Activated naive CD4-positive, alpha-beta T cell treated with anti-CD3 and anti-CD28 coated beads, Interleukin-2, amount 50 U/mL, for 24 hours (primary cell): ENCODE measurements at regions not wholly inside any gene's neighbourhood (a gene's known extent, or its start where the extent isn't known, plus 50 kb on each side); places are given as distances from the start of the nearest gene placed in this dataset.

Source experiments
- H3K27ac Mint-ChIP-seq: one replicate; pipeline ENCODE4 v1.8.0; 2021; ENCODE audit warnings: mild to moderate bottlenecking, mixed read lengths
- H3K27me3 Mint-ChIP-seq: one replicate; pipeline ENCODE4 v1.8.0; 2021; ENCODE audit warnings: mixed read lengths
- H3K36me3 Mint-ChIP-seq: one replicate; pipeline ENCODE4 v1.8.0; 2021; ENCODE audit warnings: mixed read lengths
- H3K4me1 Mint-ChIP-seq: one replicate; pipeline ENCODE4 v1.8.0; 2021; ENCODE audit warnings: mixed read lengths
- H3K4me3 Mint-ChIP-seq: one replicate; pipeline ENCODE4 v1.8.0; 2021; ENCODE audit warnings: mild to moderate bottlenecking, mixed read lengths
- H3K9me3 Mint-ChIP-seq: one replicate; pipeline ENCODE4 v1.8.0; 2021; ENCODE audit warnings: mixed read lengths

DNA sequence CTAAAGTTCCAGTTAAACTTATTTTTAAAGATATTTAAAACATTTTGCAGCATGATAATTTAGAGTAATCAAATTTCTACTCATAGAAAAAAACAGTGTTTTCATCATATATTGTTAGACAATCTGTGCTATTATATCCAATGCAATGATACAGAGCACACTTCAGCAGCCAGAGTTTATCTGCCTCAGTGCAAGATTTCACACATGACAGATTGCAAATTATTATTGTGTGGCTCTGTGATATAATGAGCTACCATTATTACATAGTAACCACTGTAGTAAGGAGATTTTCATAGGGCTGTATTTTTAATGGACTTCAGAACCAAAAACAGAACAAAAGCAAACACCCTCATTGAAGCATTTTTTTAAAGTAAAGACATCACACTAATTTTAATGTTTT, 762.4 kb downstream of the DSC3 start:
- Mint-ChIP-seq H3K27ac (no peak overlapping the region), H3K9me3 (no peaks in the 10 kb centered on the region), H3K4me1 (no peaks in the 10 kb centered on the region), H3K36me3 (no peaks in the 10 kb centered on the region), H3K27me3 (no peaks in the 10 kb centered on the region), H3K4me3 (no peak overlapping the region)

DNA sequence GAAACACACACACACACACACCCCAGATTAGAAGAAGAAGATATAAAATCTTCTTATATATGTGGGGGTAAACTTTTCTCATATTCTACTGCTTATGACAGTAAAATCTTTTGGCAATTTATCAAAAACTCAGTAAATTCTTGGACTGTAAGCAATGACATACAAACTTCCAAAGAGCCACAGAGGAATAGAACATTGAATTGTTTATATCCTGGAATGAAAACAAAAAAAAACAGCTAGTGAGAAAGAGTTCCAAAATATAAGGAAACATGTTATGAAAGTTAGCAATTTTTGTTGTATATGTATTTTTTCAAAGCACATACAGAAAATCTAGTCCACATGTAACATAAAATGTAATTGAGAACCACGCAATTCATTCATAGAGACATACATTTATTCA, 764.9 kb downstream of the DSC3 start:
- Mint-ChIP-seq H3K27me3 (no peaks in the 10 kb centered on the region), H3K4me3 (no peak overlapping the region), H3K27ac (no peak overlapping the region), H3K36me3 (no peaks in the 10 kb centered on the region), H3K9me3 (peaks cover 7% of the 10 kb centered on the region), H3K4me1 (no peaks in the 10 kb centered on the region)

DNA sequence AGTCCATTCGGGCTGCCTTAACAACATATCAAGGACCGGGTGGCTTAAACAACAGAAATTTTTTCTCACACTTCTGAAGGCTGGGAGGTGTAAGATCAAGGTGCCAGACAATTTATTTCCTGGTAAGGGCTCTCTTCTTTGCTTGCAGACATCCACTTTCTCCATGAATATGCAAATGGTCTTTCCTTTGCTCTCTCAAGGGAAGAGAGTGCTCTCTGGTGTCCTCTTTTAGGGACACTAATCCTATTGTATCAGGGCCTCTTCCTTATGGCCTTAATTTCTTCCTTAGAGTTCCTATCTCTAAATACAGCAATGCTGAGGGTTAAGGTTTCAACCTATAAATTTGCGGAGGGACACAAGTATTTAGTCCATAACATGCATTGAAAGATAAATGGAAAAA, 770.8 kb downstream of the DSC3 start:
- no peaks in the 10 kb centered on the region for H3K36me3 Mint-ChIP-seq
- H3K27ac Mint-ChIP-seq: no peak overlapping the region
- no peaks in the 10 kb centered on the region for H3K4me1 Mint-ChIP-seq
- H3K9me3 Mint-ChIP-seq: peaks cover 14% of the 10 kb centered on the region
- H3K27me3 Mint-ChIP-seq: no peaks in the 10 kb centered on the region
- no peak overlapping the region for H3K4me3 Mint-ChIP-seq

DNA sequence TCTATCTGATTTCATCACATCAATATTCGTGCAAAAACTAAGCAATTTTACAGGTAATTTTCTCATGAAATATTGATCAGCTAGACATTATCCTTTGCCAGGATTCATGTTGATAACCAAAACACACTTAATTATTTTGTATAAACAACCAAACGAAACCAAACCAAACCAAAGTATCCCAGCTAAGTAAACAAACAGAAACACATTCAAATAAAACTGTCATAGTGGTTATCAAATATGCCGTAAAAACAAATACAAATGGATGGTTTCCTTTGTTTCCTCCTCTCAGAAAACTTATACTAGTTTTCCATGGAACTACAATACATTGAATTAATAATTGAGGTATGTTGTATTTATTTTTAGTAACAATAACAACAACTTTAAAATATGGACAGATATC, 777.4 kb downstream of the DSC3 start:
- Mint-ChIP-seq H3K36me3 (no peaks in the 10 kb centered on the region), H3K27me3 (no peaks in the 10 kb centered on the region), H3K9me3 (peaks cover 11% of the 10 kb centered on the region), H3K4me1 (no peaks in the 10 kb centered on the region), H3K27ac (no peak overlapping the region), H3K4me3 (no peak overlapping the region)

DNA sequence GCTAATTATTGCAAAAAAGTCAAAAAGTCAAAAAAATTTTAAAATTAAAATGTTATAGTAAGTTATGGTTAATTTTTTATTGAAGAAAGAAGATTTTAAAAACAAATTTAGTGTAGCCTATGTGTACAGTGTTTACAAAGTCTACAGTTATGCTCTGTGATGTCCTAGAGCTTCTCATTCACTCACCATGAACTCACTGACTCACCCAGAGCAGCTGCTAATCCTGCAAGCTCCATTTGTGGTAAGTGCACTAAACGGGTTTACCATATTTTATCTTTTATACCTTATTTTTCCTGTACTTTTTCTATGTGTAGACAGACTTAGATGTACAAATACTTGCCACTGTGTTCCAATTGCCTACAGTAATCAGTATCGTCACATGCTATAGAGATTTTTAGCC, 788.2 kb downstream of the DSC3 start:
- Mint-ChIP-seq H3K27me3 (no peaks in the 10 kb centered on the region), H3K4me1 (no peaks in the 10 kb centered on the region), H3K27ac (no peak overlapping the region), H3K4me3 (no peak overlapping the region), H3K9me3 (no peaks in the 10 kb centered on the region), H3K36me3 (no peaks in the 10 kb centered on the region)

DNA sequence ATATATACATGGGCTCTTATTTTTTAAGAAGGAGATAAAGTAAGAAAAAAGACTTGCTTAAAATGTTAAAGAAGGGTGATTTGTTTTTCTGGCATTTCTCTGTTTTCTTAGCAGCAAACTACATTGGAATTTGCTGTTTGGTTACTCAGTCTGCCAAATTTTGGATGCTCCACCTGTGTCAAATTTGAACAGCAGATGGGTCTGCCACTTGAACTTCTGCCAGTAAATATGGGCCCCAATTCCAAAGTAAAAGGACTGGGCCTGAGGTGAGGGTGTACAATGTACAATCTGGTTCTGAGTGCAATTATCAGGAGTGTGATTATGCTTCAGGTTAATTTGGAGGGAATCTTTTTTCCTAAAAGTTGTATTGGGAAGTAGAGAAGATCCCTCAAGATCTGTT, 794.5 kb downstream of the DSC3 start:
- Mint-ChIP-seq H3K9me3 (peaks cover 12% of the 10 kb centered on the region), H3K27me3 (no peaks in the 10 kb centered on the region), H3K36me3 (no peaks in the 10 kb centered on the region), H3K27ac (no peak overlapping the region), H3K4me3 (no peak overlapping the region), H3K4me1 (no peaks in the 10 kb centered on the region)

DNA sequence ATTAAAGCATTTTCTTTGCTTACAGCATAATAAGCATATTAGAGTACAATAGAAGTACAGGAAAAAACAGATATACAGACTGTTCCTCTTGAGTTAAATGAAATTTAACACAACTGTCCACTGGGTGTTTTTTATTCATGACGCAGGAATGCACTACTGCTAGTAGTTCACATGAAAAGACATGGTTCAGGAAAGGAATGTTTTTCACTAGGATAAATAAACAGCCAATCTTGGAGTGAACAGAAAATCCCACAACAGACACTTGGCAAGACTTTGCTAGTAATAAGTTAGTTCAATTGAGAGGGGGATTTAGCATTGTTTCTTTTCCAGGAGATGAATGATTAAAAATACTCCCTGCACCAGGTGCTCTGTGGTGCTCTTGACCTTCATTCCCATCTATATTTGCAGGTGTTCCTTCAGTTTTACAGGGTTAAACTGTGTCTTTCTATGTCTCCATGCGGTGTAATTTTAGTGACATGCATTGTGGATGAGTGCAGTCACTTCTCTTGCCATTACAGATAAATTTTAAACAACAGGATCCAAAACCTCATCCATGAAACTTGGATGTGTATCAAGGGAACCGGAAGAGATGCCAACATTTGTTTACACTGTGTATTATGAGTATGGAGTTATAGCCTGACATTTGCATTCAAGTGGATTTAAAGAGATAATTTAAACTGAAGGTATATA, 796.6 kb downstream of the DSC3 start:
- no peaks in the 10 kb centered on the region for H3K27me3 Mint-ChIP-seq
- H3K36me3 Mint-ChIP-seq: no peaks in the 10 kb centered on the region
- H3K4me3 Mint-ChIP-seq: no peak overlapping the region
- H3K9me3 Mint-ChIP-seq: peaks cover 18% of the 10 kb centered on the region
- no peak overlapping the region for H3K27ac Mint-ChIP-seq
- no peaks in the 10 kb centered on the region for H3K4me1 Mint-ChIP-seq

DNA sequence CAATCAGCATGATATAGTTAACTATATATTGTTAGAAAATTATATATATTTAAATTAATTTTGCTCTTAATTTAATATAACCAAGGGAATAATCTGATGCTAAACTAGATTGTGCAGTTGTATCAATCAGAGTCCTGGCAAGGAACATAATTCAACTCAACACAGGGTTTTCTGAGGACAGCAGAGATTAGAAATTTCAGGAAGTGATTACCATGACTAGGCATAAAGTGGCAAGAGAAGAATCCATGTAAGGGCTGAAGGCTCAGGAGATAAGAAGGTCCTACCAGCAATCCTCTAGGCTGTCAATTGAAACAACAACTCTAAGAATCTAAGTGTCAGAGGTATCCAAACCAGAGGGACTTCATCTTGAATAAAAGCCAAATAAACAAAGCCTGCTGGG, 807.8 kb downstream of the DSC3 start:
- Mint-ChIP-seq H3K27me3 (no peaks in the 10 kb centered on the region), H3K27ac (no peak overlapping the region), H3K4me1 (no peaks in the 10 kb centered on the region), H3K36me3 (no peaks in the 10 kb centered on the region), H3K9me3 (peaks cover 5% of the 10 kb centered on the region), H3K4me3 (no peak overlapping the region)

DNA sequence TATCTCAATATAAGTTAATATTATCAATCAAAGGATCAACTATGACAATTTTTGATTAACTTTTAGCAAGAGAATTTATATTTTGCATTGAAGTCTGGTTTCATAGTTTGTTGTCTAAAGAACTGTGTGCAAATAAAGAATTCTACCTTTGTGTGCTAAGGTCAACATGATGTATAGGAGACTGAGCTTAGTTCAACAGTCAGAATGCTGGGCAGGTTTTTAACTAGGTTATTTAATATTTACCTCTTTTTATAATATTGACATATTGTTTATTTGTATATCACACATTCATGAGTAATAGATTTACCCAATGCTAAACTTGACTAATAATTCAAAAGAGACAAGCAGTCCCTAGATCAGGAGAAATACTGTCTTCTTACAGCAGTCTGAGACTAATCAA, 831.4 kb downstream of the DSC3 start:
- no peak overlapping the region for H3K4me3 Mint-ChIP-seq
- no peaks in the 10 kb centered on the region for H3K36me3 Mint-ChIP-seq
- H3K4me1 Mint-ChIP-seq: no peaks in the 10 kb centered on the region
- H3K9me3 Mint-ChIP-seq: peaks cover 8% of the 10 kb centered on the region
- no peaks in the 10 kb centered on the region for H3K27me3 Mint-ChIP-seq
- no peak overlapping the region for H3K27ac Mint-ChIP-seq

DNA sequence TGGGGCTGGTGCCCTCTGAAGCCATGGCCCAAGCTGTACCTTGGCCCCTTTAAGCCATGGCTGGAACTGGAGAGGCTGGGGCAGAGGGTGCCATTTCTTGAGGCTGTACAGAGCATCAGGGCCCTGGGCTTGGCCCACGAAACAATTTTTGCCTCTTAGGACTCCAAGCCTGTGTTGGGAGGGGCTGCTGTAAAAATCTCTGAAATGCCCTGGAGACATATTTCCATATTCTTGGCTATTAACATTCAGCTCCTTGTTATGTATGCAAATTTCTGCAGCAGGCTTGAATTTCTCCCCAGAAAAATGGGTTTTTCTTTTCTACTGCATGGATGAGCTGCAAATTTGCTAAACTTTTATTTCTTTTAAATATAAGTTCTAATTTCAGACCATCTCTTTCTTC, 834.0 kb downstream of the DSC3 start:
- H3K4me3 Mint-ChIP-seq: no peak overlapping the region
- H3K36me3 Mint-ChIP-seq: no peaks in the 10 kb centered on the region
- H3K9me3 Mint-ChIP-seq: no peaks in the 10 kb centered on the region

DNA sequence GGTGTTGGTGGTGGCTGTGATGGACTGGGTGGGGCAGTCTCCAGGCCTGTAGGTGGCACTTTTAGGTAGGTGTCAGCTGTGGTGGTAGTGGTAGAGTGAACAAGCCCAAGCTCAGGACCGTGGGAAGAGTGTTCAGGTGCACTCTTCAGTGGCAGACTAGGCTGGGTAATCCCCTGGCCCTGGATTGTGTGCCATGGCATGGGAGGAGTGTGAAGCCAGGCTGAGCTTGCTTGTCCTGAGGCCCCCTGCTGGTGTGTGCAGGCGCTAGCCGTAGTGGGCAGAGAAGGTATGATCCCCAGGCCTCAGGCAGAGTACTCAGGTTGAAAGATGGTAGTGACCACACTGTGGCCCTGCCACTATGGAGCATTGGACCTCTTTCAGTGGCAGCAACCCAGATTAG, 850.3 kb downstream of the DSC3 start:
- no peaks in the 10 kb centered on the region for H3K4me1 Mint-ChIP-seq
- H3K27ac Mint-ChIP-seq: no peak overlapping the region
- peaks cover 20% of the 10 kb centered on the region for H3K9me3 Mint-ChIP-seq
- H3K4me3 Mint-ChIP-seq: no peak overlapping the region
- no peaks in the 10 kb centered on the region for H3K36me3 Mint-ChIP-seq
- H3K27me3 Mint-ChIP-seq: no peaks in the 10 kb centered on the region

More for the DNA sequence above, 834.0 kb downstream of the DSC3 start:
- Mint-ChIP-seq H3K4me1 (no peaks in the 10 kb centered on the region), H3K27ac (no peak overlapping the region), H3K27me3 (no peaks in the 10 kb centered on the region)

DNA sequence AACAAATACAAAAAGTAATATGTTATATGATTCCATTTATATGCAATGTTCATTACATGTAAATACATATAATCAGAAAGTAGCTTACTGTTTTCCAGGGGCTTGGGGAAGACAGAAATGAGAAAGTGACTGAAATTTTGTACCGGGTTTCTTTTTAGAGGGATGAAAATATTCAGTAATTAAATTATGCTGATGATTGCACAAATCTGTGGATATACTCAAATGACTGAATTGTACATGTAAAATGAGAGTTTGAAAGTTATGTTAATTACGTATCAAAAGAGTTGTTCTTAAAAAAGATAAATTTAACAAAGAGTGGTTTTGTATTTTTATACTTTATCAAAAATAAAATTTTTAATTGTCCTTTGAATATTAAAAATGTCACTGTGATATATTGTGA, 856.3 kb downstream of the DSC3 start:
- Mint-ChIP-seq H3K36me3 (no peaks in the 10 kb centered on the region), H3K4me3 (no peak overlapping the region), H3K27me3 (no peaks in the 10 kb centered on the region), H3K27ac (no peak overlapping the region), H3K9me3 (peaks cover 8% of the 10 kb centered on the region), H3K4me1 (no peaks in the 10 kb centered on the region)

DNA sequence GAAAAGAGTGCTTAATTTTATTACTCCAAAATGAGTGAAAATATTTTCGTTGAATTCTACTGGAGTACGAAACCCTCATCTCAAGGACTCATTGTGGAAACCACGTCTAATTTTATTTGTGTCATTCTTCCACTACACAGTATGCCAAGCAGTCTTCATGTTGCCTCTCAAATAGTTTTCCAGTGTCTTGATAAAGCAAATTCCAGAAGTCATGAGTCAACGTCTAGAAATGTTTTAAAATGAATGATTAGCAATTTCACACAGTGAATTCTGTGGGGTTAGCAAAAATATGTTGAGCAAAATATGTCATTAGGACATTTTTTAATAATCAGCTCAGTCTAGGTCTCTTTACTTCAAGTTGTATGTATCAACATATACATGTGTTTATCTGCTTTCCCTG, 865.5 kb downstream of the DSC3 start:
- Mint-ChIP-seq H3K36me3 (no peaks in the 10 kb centered on the region), H3K4me1 (no peaks in the 10 kb centered on the region), H3K27ac (no peak overlapping the region), H3K4me3 (no peak overlapping the region), H3K27me3 (no peaks in the 10 kb centered on the region), H3K9me3 (peaks cover 15% of the 10 kb centered on the region)

DNA sequence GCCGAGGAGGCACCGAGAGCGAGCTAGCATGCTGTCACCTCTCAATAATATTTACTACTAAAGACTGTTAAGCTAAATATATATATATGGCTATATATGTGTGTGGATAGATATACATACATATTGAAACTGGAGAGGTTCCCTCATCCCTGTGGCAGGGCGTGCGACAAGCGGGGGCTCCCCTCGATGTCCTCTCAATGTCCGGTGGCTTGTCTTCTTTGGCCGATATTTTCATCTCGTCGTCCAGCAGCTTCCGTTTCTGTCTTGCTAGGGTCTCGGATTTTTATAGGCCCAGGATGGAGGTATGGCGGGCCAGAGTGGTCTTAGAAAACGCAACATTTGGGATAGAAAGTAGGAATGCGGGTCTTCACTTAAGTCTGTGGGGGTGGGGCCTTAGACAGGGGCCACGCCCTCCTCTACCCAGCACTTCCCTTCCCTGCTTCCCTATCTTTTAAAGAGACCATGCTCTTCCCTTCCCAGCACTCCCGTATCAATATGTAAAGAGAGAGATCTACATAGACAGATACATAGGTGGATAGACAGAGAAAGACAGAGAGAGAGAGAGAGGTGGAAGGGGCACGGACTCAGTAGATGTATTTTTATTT, 866.8 kb downstream of the DSC3 start:
- Mint-ChIP-seq H3K27ac (no peak overlapping the region), H3K4me1 (no peaks in the 10 kb centered on the region), H3K36me3 (no peaks in the 10 kb centered on the region), H3K27me3 (no peaks in the 10 kb centered on the region), H3K9me3 (peaks cover 11% of the 10 kb centered on the region), H3K4me3 (no peak overlapping the region)

DNA sequence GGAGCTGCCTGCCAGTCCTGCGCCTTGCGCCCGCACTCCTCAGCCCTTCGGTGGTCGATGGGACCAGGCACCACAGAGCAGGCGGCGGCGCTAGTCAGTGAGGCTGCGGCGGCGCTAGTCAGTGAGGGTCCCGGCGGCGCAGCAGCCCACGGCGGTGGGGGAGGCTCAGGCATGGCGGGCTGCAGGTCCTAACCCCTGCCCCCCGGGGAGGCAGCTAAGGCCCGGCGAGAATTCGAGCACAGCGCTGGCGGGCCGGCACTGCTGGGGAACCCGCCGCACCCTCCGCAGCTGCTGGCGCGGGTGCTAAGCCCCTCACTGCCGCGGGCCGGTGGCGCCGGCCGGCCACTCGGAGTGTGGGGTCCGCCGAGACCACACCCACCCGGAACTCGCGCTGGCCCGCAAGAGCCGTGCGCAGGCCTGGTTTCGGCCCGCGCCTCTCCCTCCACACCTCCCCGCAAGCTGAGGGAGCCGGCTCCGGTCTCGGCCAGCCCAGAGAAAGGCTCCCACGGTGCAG, 867.4 kb downstream of the DSC3 start:
- peaks cover 11% of the 10 kb centered on the region for H3K9me3 Mint-ChIP-seq
- H3K27me3 Mint-ChIP-seq: no peaks in the 10 kb centered on the region

DNA sequence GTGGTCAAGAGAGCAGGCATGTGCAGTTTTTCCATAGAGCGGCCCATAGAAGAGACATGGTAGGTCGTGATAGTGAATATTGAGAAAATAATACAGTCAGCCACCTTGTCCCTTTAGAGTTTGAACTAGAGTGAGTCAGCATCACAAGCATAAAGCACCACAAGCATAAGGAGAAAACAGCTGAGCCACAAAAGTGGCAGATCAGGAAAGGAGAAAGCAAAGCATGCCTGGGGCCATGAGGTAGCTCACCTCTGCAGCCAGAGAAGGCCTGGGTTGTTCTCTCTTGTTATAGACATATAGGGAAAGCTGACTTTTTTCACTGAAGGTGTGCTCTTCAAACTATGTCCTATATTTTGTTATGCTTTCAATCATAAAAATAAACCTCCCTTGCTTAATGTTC, 879.0 kb downstream of the DSC3 start:
- Mint-ChIP-seq H3K27ac (no peak overlapping the region), H3K36me3 (no peaks in the 10 kb centered on the region), H3K9me3 (peaks cover 10% of the 10 kb centered on the region), H3K4me1 (no peaks in the 10 kb centered on the region), H3K27me3 (no peaks in the 10 kb centered on the region), H3K4me3 (no peak overlapping the region)

More for the DNA sequence above, 867.4 kb downstream of the DSC3 start:
- Mint-ChIP-seq H3K27ac (no peak overlapping the region), H3K4me1 (no peaks in the 10 kb centered on the region), H3K4me3 (no peak overlapping the region), H3K36me3 (no peaks in the 10 kb centered on the region)

DNA sequence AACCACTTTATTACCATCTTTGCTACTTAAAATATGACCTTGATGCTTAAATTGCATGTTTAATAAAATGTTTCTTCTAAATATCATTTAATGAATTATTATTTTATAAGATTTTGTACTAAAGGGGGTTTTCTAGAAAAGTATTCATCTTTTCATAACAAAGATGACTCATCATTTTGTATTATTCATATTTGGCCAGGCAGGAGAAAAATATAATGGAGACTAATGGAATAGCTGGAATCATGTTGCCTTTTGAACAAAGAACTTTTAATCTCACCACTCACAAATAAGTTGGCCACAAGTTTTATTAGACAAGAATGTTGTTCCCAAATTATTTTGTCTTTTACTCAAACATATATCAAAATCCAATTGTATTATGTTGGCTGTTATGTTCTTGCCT, 882.4 kb downstream of the DSC3 start:
- H3K4me1 Mint-ChIP-seq: no peaks in the 10 kb centered on the region
- H3K4me3 Mint-ChIP-seq: no peak overlapping the region
- H3K9me3 Mint-ChIP-seq: peaks cover 14% of the 10 kb centered on the region
- H3K36me3 Mint-ChIP-seq: no peaks in the 10 kb centered on the region
- H3K27ac Mint-ChIP-seq: no peak overlapping the region
- no peaks in the 10 kb centered on the region for H3K27me3 Mint-ChIP-seq
